HG02884 (cell line): ENCODE measurements at regions not wholly inside any gene's neighbourhood (a gene's known extent, or its start where the extent isn't known, plus 50 kb on each side); places are given as distances from the start of the nearest gene placed in this dataset.
A peak's percentile ranks its signal among the peaks of the same experiment; 100 is the strongest.
"Not testable (repeated sequence)": the region's sequence is repeated elsewhere in the genome, so short reads cannot be mapped to it uniquely, and the experiment has no call there.

ENCODE experiments used
- ATAC-seq: cut with Tn5 transposase; IDR thresholded peaks from one replicate; pipeline ENCODE4 v1.9.1; 2021; ENCODE audit warnings: mild to moderate bottlenecking, moderate library complexity; ENCODE audit not compliant: unreplicated experiment

GRCh38 chr6:27775138-27775795 is 136.9 kb downstream of the OR2B2 start:
- not testable (repeated sequence) for ATAC-seq

- ATAC-seq = not testable (repeated sequence)
Measured at GRCh38 chr6:27774264-27774600, 138.0 kb downstream of the OR2B2 start.

GRCh38 chr6:27773542-27774263 is 138.5 kb downstream of the OR2B2 start:
- ATAC-seq = not testable (repeated sequence)

GRCh38 chr6:27772261-27773001 is 139.8 kb downstream of the OR2B2 start:
- peak; percentile 63 for ATAC-seq

- no peak for ATAC-seq
Measured at GRCh38 chr6:27771235-27771634, 141.0 kb downstream of the OR2B2 start.

- no peak for ATAC-seq
Measured at GRCh38 chr6:27770724-27771123, 141.5 kb downstream of the OR2B2 start.

- no peak for ATAC-seq
Measured at GRCh38 chr6:27768556-27768955, 143.6 kb downstream of the OR2B2 start.

GRCh38 chr6:27767851-27768250 is 144.3 kb downstream of the OR2B2 start:
- no peak for ATAC-seq

- no peak for ATAC-seq
Measured at GRCh38 chr6:27766405-27766804, 145.8 kb downstream of the OR2B2 start.

GRCh38 chr6:27765028-27765590 is 147.1 kb downstream of the OR2B2 start:
- ATAC-seq = no peak

- ATAC-seq = no peak
Measured at GRCh38 chr6:27761391-27761790, 150.8 kb downstream of the OR2B2 start.

GRCh38 chr6:27760464-27760863 is 151.7 kb downstream of the OR2B2 start:
- no peak for ATAC-seq

GRCh38 chr6:27759930-27760329 is 152.3 kb downstream of the OR2B2 start:
- no peak for ATAC-seq

GRCh38 chr6:27758491-27758890 is 153.7 kb downstream of the OR2B2 start:
- no peak for ATAC-seq

GRCh38 chr6:27757307-27757706 is 154.9 kb downstream of the OR2B2 start:
- no peak for ATAC-seq

GRCh38 chr6:27755768-27756167 is 156.4 kb downstream of the OR2B2 start:
- ATAC-seq = no peak

GRCh38 chr6:27754408-27754782 is 157.8 kb downstream of the OR2B2 start:
- ATAC-seq = no peak

- ATAC-seq = peak; percentile 39
Measured at GRCh38 chr6:27753668-27754407, 158.4 kb downstream of the OR2B2 start.

GRCh38 chr6:27752038-27752885 is 159.9 kb downstream of the OR2B2 start:
- ATAC-seq = peak; percentile 52

- ATAC-seq = no peak
Measured at GRCh38 chr6:27748661-27749060, 163.5 kb downstream of the OR2B2 start.
